ENCODE measurements at regions not wholly inside any gene's neighbourhood (a gene's known extent, or its start where the extent isn't known, plus 50 kb on each side); places are given as distances from the start of the nearest gene placed in this dataset.
A peak's percentile ranks its signal among the peaks of the same experiment; 100 is the strongest.

GRCh38 chr3:10620833-10621082 lies 115.4 kb upstream of the ATP2B2 start:
- ChIA-PET POLR2A (no interaction called here), CTCF (no interaction called here), RAD21 (ENCODE audit: low non-redundant PET in 1 of 2, low total read pairs in 2 of 2, uncharacterized antibody in 2 of 2, unreplicated experiment in 2 of 2) (no interaction called here)
- no peak for TF ChIP-seq EGR1 (IDR thresholded peaks at IDR 0.05; ENCODE audit: low read depth)
- no peak for TF ChIP-seq CTCF (IDR thresholded peaks at IDR 0.05 in 2 of 3, conservative IDR thresholded peaks at IDR 0.05 in 1 of 3; ENCODE audit: borderline replicate concordance in 1 of 3, insufficient read depth in 1 of 3, low read depth in 2 of 3, low read length in 2 of 3)
- no peak for TF ChIP-seq EZH2 (IDR thresholded peaks at IDR 0.05)
- TF ChIP-seq POLR2AphosphoS5 (IDR thresholded peaks at IDR 0.05; ENCODE audit: low read depth, low read length), result no peak
- no peak for TF ChIP-seq ZBTB33 (IDR thresholded peaks at IDR 0.05; ENCODE audit: extremely low read depth, insufficient replicate concordance, low read length)
- no peak for TF ChIP-seq MAX (IDR thresholded peaks at IDR 0.05)
- no peak for TF ChIP-seq SRF (IDR thresholded peaks at IDR 0.05; ENCODE audit: low read depth)
- TF ChIP-seq YY1 (IDR thresholded peaks at IDR 0.05; ENCODE audit: extremely low read depth, insufficient replicate concordance, low read depth, low read length), result no peak
- no peak for TF ChIP-seq RAD21 (IDR thresholded peaks at IDR 0.05; ENCODE audit: low read depth)
- TF ChIP-seq POLR2A (IDR thresholded peaks at IDR 0.05; ENCODE audit: borderline replicate concordance, extremely low read depth, insufficient read depth, insufficient read length), result no peak
- no peak for TF ChIP-seq SP1 (IDR thresholded peaks at IDR 0.05; ENCODE audit: low read depth)
- TF ChIP-seq EZH2phosphoT487 (IDR thresholded peaks at IDR 0.05; ENCODE audit: borderline replicate concordance), result no peak
- TF ChIP-seq CBX3 (IDR thresholded peaks at IDR 0.05; ENCODE audit: low read depth), result no peak
- TF ChIP-seq FOSL1 (IDR thresholded peaks at IDR 0.05; ENCODE audit: low read depth), result no peak
- no peak for TF ChIP-seq REST (IDR thresholded peaks at IDR 0.05; ENCODE audit: low read depth)
- TF ChIP-seq CEBPB (IDR thresholded peaks at IDR 0.05; ENCODE audit: low read depth), result no peak
- TF ChIP-seq JUND (IDR thresholded peaks at IDR 0.05), result no peak
- no peak for TF ChIP-seq ATF3 (IDR thresholded peaks at IDR 0.05)
- no peak for TF ChIP-seq ZNF274 (IDR thresholded peaks at IDR 0.05; ENCODE audit: low read depth, low read length)
- no peak for TF ChIP-seq TCF7L2 (IDR thresholded peaks at IDR 0.05; ENCODE audit: borderline replicate concordance, extremely low read depth, insufficient read depth, insufficient read length)
- DNase-seq (ENCODE audit: low read depth, low spot score) (no peak), ATAC-seq (0 out of 2 replicates have a peak, but pooled peaks have one; percentile 20)
- Histone ChIP-seq H3K4me1 (ENCODE audit: control insufficient read depth in 1 of 2, insufficient read depth in 2 of 2, low read length in 2 of 2) (no peaks in the 10 kb centered on the region), H3K9ac (ENCODE audit: low read length) (no peak overlapping the region), H3K4me3 (replicated peaks in 1 of 2; ENCODE audit: low read depth in 1 of 2, low read length in 2 of 2) (no peak overlapping the region), H3K27me3 (ENCODE audit: insufficient read depth, low read length) (peaks cover 51% of the 10 kb centered on the region), H3K9me2 (ENCODE audit: insufficient read depth) (no peaks in the 10 kb centered on the region), H4K20me1 (ENCODE audit: insufficient read depth) (no peaks in the 10 kb centered on the region), H3K36me3 (ENCODE audit: control insufficient read depth in 1 of 2, insufficient read depth in 2 of 2, low read length in 2 of 2) (no peaks in the 10 kb centered on the region), H3K4me2 (ENCODE audit: low read length) (no peak overlapping the region), H3K27ac (ENCODE audit: low read depth, low read length) (no peak overlapping the region), H2AFZ (ENCODE audit: low read depth, low read length, poor library complexity, severe bottlenecking) (no peak overlapping the region), H3K9me3 (ENCODE audit: control insufficient read depth in 1 of 2, insufficient read depth in 1 of 2, low read depth in 1 of 2, low read length in 2 of 2) (no peaks in the 10 kb centered on the region), H3K79me2 (ENCODE audit: insufficient read depth, low read length) (no peaks in the 10 kb centered on the region)
- intact Hi-C loops (cut with micrococcal nuclease), result no loop called here
- BruUV-seq (replicated peaks), result no TSS peak

Data from HCT116 (cell line).